ENCODE measurements at regions not wholly inside any gene's neighbourhood (a gene's known extent, or its start where the extent isn't known, plus 50 kb on each side); places are given as distances from the start of the nearest gene placed in this dataset.
"Not testable (repeated sequence)": the region's sequence is repeated elsewhere in the genome, so short reads cannot be mapped to it uniquely, and the experiment has no call there.

- not testable (repeated sequence) for TF ChIP-seq CTCF (optimal IDR thresholded peaks at IDR 0.05 in 1 of 3, IDR thresholded peaks at IDR 0.05 in 1 of 3, conservative IDR thresholded peaks at IDR 0.05 in 1 of 3; ENCODE audit: extremely low read depth in 1 of 3, insufficient read depth in 2 of 3, low read length in 3 of 3); EZH2 (IDR thresholded peaks at IDR 0.05; ENCODE audit: low read length)
Observed at GRCh38 chr13:22813531-22814377, 367.0 kb upstream of the SGCG start.

All from keratinocyte (primary cell).